Chondrocyte (in vitro differentiated cells): ENCODE measurements at regions not wholly inside any gene's neighbourhood (a gene's known extent, or its start where the extent isn't known, plus 50 kb on each side); places are given as distances from the start of the nearest gene placed in this dataset.

Experiments
- DNase-seq: peaks from one replicate; pipeline ENCODE4 v3.0.0; 2021; ENCODE audit warnings: mixed read lengths, low spot score
- H3K27ac Mint-ChIP-seq: one replicate; pipeline ENCODE4 v1.8.0; 2021; ENCODE audit warnings: mild to moderate bottlenecking, moderate library complexity, mixed read lengths; ENCODE audit not compliant: unreplicated experiment
- H3K27me3 Mint-ChIP-seq: 2 replicates; pipeline ENCODE4 v1.8.0; 2021; ENCODE audit warnings: low read depth, mixed read lengths
- H3K36me3 Mint-ChIP-seq: 2 replicates; pipeline ENCODE4 v1.8.0; 2021; ENCODE audit warnings: low read depth, mixed read lengths
- H3K4me1 Mint-ChIP-seq: 2 replicates; pipeline ENCODE4 v1.8.0; 2021; ENCODE audit warnings: low read depth, mild to moderate bottlenecking, mixed read lengths
- H3K4me3 Mint-ChIP-seq: one replicate; pipeline ENCODE4 v1.8.0; 2021; ENCODE audit warnings: mild to moderate bottlenecking, moderate library complexity, mixed read lengths; ENCODE audit not compliant: unreplicated experiment
- H3K9me3 Mint-ChIP-seq: 2 replicates; pipeline ENCODE4 v1.8.0; 2021; ENCODE audit warnings: low read depth, mixed read lengths
- CTCF ChIP-seq: fragments of 200-600 bp; sonication (generic); IDR thresholded peaks from 2 replicates; pipeline ENCODE4 v1.5.0; 2021; ENCODE audit warnings: antibody characterized with exemption, mild to moderate bottlenecking, moderate library complexity

GRCh38 chr11:15696069-15696468 lies 581.3 kb downstream of the INSC start:
- Mint-ChIP-seq H3K27me3 (peaks cover 2% of the 10 kb centered on the region), H3K27ac (no peak overlapping the region), H3K4me3 (no peak overlapping the region), H3K4me1 (no peaks in the 10 kb centered on the region), H3K36me3 (peaks cover 7% of the 10 kb centered on the region), H3K9me3 (peaks cover 9% of the 10 kb centered on the region)
- no peak for DNase-seq
- TF ChIP-seq CTCF = no peak

- peaks cover 2% of the 10 kb centered on the region for H3K27me3 Mint-ChIP-seq
- peaks cover 3% of the 10 kb centered on the region for H3K36me3 Mint-ChIP-seq
- H3K27ac Mint-ChIP-seq = no peak overlapping the region
- no peaks in the 10 kb centered on the region for H3K4me1 Mint-ChIP-seq
- no peak for TF ChIP-seq CTCF
- no peak for DNase-seq
- H3K4me3 Mint-ChIP-seq = no peak overlapping the region
- H3K9me3 Mint-ChIP-seq = peaks cover under 1% of the 10 kb centered on the region
Measured at GRCh38 chr11:15697437-15698236, 582.9 kb downstream of the INSC start.

GRCh38 chr11:15698855-15699254 lies 584.1 kb downstream of the INSC start:
- Mint-ChIP-seq H3K4me3 (no peak overlapping the region), H3K36me3 (peaks cover 3% of the 10 kb centered on the region), H3K4me1 (no peaks in the 10 kb centered on the region), H3K27me3 (peaks cover 2% of the 10 kb centered on the region), H3K27ac (no peak overlapping the region), H3K9me3 (no peaks in the 10 kb centered on the region)
- no peak for TF ChIP-seq CTCF
- no peak for DNase-seq

GRCh38 chr11:15699978-15700377 lies 585.3 kb downstream of the INSC start:
- no peak for TF ChIP-seq CTCF
- H3K36me3 Mint-ChIP-seq = peaks cover 3% of the 10 kb centered on the region
- peaks cover 1% of the 10 kb centered on the region for H3K9me3 Mint-ChIP-seq
- H3K4me1 Mint-ChIP-seq = no peaks in the 10 kb centered on the region
- H3K4me3 Mint-ChIP-seq = no peak overlapping the region
- H3K27me3 Mint-ChIP-seq = peaks cover 2% of the 10 kb centered on the region
- no peak overlapping the region for H3K27ac Mint-ChIP-seq
- DNase-seq = no peak

- no peak for TF ChIP-seq CTCF
- H3K4me3 Mint-ChIP-seq = no peak overlapping the region
- peaks cover 4% of the 10 kb centered on the region for H3K9me3 Mint-ChIP-seq
- H3K36me3 Mint-ChIP-seq = peaks cover under 1% of the 10 kb centered on the region
- peaks cover under 1% of the 10 kb centered on the region for H3K27me3 Mint-ChIP-seq
- no peak overlapping the region for H3K27ac Mint-ChIP-seq
- no peaks in the 10 kb centered on the region for H3K4me1 Mint-ChIP-seq
- DNase-seq = no peak
Measured at GRCh38 chr11:15700456-15700855, 585.7 kb downstream of the INSC start.
